PC-9 (cell line): ENCODE measurements at regions not wholly inside any gene's neighbourhood (a gene's known extent, or its start where the extent isn't known, plus 50 kb on each side); places are given as distances from the start of the nearest gene placed in this dataset.

ENCODE experiments used
- BruUV-seq: library from RNA; stranded (reverse); fragments of 400-500 nt; replicated peaks from 2 replicates; lab custom pipeline; 2021; lab: Mats Ljungman, UMichigan
- CTCF ChIA-PET: fragments of 300-600 bp; sonication (Branson Sonifier 250); formaldehyde crosslinking; loops from one replicate; lab custom pipeline; 2022; ENCODE audit warnings: antibody characterized with exemption; lab: Charles Lee
- POLR2A ChIA-PET: fragments of 300-600 bp; sonication (Branson Sonifier 250); formaldehyde crosslinking; loops from one replicate; lab custom pipeline; 2022; ENCODE audit warnings: antibody characterized with exemption; ENCODE audit not compliant: unreplicated experiment; lab: Charles Lee
- DNase-seq, 2 experiments: peaks; one replicate each; pipeline versions ENCODE4 v3.0.0 to v3.0.0-alpha.2; 2015 to 2022; ENCODE audit warnings: mixed read lengths in 1 of 2
- H2AFZ ChIP-seq: fragments of 200-600 bp; sonication (generic); 2 replicates; pipeline ENCODE4 v1.8.1; 2017; ENCODE audit warnings: antibody characterized with exemption
- H3F3A ChIP-seq: fragments of 200-600 bp; sonication (generic); 2 replicates; pipeline ENCODE4 v1.8.1; 2017; ENCODE audit warnings: antibody characterized with exemption, mild to moderate bottlenecking, low read depth; ENCODE audit not compliant: insufficient read depth
- H3K27ac ChIP-seq: fragments of 200-600 bp; sonication (generic); 2 replicates; pipeline ENCODE4 v1.6.1; 2016; ENCODE audit warnings: mixed run types
- H3K27me3 ChIP-seq: fragments of 200-600 bp; sonication (generic); 2 replicates; pipeline ENCODE4 v1.6.1; 2016; ENCODE audit warnings: low read depth, mixed run types; ENCODE audit not compliant: insufficient read depth
- H3K36me3 ChIP-seq: fragments of 200-600 bp; sonication (generic); 2 replicates; pipeline ENCODE4 v1.6.1; 2016; ENCODE audit warnings: low read depth, mixed run types
- H3K4me1 ChIP-seq: fragments of 200-600 bp; sonication (generic); replicated peaks from 2 replicates; pipeline ENCODE4 v1.6.1; 2016; ENCODE audit warnings: mixed run types; ENCODE audit not compliant: insufficient read depth
- H3K4me2 ChIP-seq: fragments of 200-600 bp; sonication (generic); 2 replicates; pipeline ENCODE4 v1.6.1; 2017; ENCODE audit warnings: mixed run types
- H3K4me3 ChIP-seq: fragments of 200-600 bp; sonication (generic); 2 replicates; pipeline ENCODE4 v1.6.1; 2016; ENCODE audit warnings: mixed run types
- H3K79me2 ChIP-seq: fragments of 200-600 bp; sonication (generic); 2 replicates; pipeline ENCODE4 v1.6.1; 2017; ENCODE audit warnings: low read depth, mixed run types
- H3K9me2 ChIP-seq: fragments of 200-600 bp; sonication (generic); 2 replicates; pipeline ENCODE4 v1.8.1; 2017; ENCODE audit warnings: mild to moderate bottlenecking; ENCODE audit not compliant: insufficient read depth
- H3K9me3 ChIP-seq: fragments of 200-600 bp; sonication (generic); 2 replicates; pipeline ENCODE4 v1.8.1; 2016; ENCODE audit warnings: low read depth; ENCODE audit not compliant: insufficient read depth
- H4K20me1 ChIP-seq: fragments of 200-600 bp; sonication (generic); 2 replicates; pipeline ENCODE4 v1.8.1; 2017; ENCODE audit not compliant: insufficient read depth
- EZH2 ChIP-seq: fragments of 200-600 bp; sonication (generic); IDR thresholded peaks from 2 replicates; pipeline ENCODE4 v1.8.0; 2017; ENCODE audit warnings: antibody characterized with exemption, low read depth
- intact Hi-C: fragments of 100-400 bp; cut with micrococcal nuclease; formaldehyde crosslinking; loops from one replicate; pipeline ENCODE4 v1.10.0; 2022; ENCODE audit not compliant: unreplicated experiment
- TF ChIP-seq, protein P1 (sequence below): fragments of 200-600 bp; sonication (generic); conservative IDR thresholded peaks from 2 replicates; pipeline ENCODE4 v1.6.1; 2017; ENCODE audit warnings: mixed run types, antibody characterized with exemption, mild to moderate bottlenecking, moderate library complexity

GRCh38 chr5:29054694-29055093 is 2016.3 kb upstream of the CDH9 start:
- Histone ChIP-seq H3K27ac (no peak overlapping the region), H3K9me2 (no peaks in the 10 kb centered on the region), H3K4me3 (no peak overlapping the region), H3K9me3 (no peaks in the 10 kb centered on the region), H3K36me3 (no peaks in the 10 kb centered on the region), H3K79me2 (no peaks in the 10 kb centered on the region), H2AFZ (no peak overlapping the region), H3K4me2 (no peak overlapping the region), H3K27me3 (no peaks in the 10 kb centered on the region), H3K4me1 (no peaks in the 10 kb centered on the region), H4K20me1 (no peaks in the 10 kb centered on the region), H3F3A (no peaks in the 10 kb centered on the region)
- no peak for DNase-seq
- intact Hi-C loops: no loop called here
- CTCF ChIA-PET: no interaction called here
- BruUV-seq: no TSS peak
- TF ChIP-seq EZH2: no peak
- TF ChIP-seq, protein P1, sequence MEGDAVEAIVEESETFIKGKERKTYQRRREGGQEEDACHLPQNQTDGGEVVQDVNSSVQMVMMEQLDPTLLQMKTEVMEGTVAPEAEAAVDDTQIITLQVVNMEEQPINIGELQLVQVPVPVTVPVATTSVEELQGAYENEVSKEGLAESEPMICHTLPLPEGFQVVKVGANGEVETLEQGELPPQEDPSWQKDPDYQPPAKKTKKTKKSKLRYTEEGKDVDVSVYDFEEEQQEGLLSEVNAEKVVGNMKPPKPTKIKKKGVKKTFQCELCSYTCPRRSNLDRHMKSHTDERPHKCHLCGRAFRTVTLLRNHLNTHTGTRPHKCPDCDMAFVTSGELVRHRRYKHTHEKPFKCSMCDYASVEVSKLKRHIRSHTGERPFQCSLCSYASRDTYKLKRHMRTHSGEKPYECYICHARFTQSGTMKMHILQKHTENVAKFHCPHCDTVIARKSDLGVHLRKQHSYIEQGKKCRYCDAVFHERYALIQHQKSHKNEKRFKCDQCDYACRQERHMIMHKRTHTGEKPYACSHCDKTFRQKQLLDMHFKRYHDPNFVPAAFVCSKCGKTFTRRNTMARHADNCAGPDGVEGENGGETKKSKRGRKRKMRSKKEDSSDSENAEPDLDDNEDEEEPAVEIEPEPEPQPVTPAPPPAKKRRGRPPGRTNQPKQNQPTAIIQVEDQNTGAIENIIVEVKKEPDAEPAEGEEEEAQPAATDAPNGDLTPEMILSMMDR: no peak
- POLR2A ChIA-PET: no interaction called here

- BruUV-seq: no TSS peak
- Histone ChIP-seq H3K9me2 (no peaks in the 10 kb centered on the region), H3K9me3 (no peaks in the 10 kb centered on the region), H4K20me1 (no peaks in the 10 kb centered on the region), H3K27me3 (no peaks in the 10 kb centered on the region), H3F3A (no peaks in the 10 kb centered on the region), H3K27ac (no peak overlapping the region), H3K4me3 (no peak overlapping the region), H3K36me3 (no peaks in the 10 kb centered on the region), H3K79me2 (no peaks in the 10 kb centered on the region), H3K4me1 (no peaks in the 10 kb centered on the region), H3K4me2 (no peak overlapping the region), H2AFZ (no peak overlapping the region)
- DNase-seq: no peak
- TF ChIP-seq, protein P1: no peak
- no peak for TF ChIP-seq EZH2
- ChIA-PET CTCF (no interaction called here), POLR2A (no interaction called here)
- intact Hi-C loops: no loop called here
Measured at GRCh38 chr5:29054282-29054681, 2015.9 kb upstream of the CDH9 start.

GRCh38 chr5:29051509-29051908 is 2013.1 kb upstream of the CDH9 start:
- H3K9me2 ChIP-seq: no peaks in the 10 kb centered on the region
- H3K9me3 ChIP-seq: no peaks in the 10 kb centered on the region
- no peaks in the 10 kb centered on the region for H3K27me3 ChIP-seq
- no peak overlapping the region for H3K4me2 ChIP-seq
- H3F3A ChIP-seq: no peaks in the 10 kb centered on the region
- DNase-seq: no peak
- TF ChIP-seq EZH2: no peak
- TF ChIP-seq, protein P1: no peak
- H3K79me2 ChIP-seq: no peaks in the 10 kb centered on the region
- intact Hi-C loops: no loop called here
- H2AFZ ChIP-seq: no peak overlapping the region
- ChIA-PET POLR2A (interaction anchor here (0.7 kb wide), 1 partner anchor 48 kb away, joined by 6 read pairs; no protein-coding TSS in a partner anchor), CTCF (no interaction called here)
- H3K4me3 ChIP-seq: no peak overlapping the region
- H4K20me1 ChIP-seq: no peaks in the 10 kb centered on the region
- H3K36me3 ChIP-seq: no peaks in the 10 kb centered on the region
- no TSS peak for BruUV-seq
- no peak overlapping the region for H3K27ac ChIP-seq
- no peaks in the 10 kb centered on the region for H3K4me1 ChIP-seq
